Adipose tissue (tissue), 3 donors: ENCODE measurements at regions not wholly inside any gene's neighbourhood (a gene's known extent, or its start where the extent isn't known, plus 50 kb on each side); places are given as distances from the start of the nearest gene placed in this dataset.

ENCODE experiments used
- H3K27ac ChIP-seq: one replicate; pipeline ENCODE4 v1.5.1; 2013; ENCODE audit warnings: low read depth, low read length
- WGBS, 3 donors: extraction: QIAGEN DNeasy Blood & Tissue Kit; methylation state at CpG; one replicate each; pipeline ENCODE4 v1.1.7; 2013; 5-methylcytosine and 5-hydroxymethylcytosine counted together
- donor health status: healthy with polysubstance abuse.
- donor health status: Bipolar disorder and iron deficiency.
- donor health status: healthy.

DNA sequence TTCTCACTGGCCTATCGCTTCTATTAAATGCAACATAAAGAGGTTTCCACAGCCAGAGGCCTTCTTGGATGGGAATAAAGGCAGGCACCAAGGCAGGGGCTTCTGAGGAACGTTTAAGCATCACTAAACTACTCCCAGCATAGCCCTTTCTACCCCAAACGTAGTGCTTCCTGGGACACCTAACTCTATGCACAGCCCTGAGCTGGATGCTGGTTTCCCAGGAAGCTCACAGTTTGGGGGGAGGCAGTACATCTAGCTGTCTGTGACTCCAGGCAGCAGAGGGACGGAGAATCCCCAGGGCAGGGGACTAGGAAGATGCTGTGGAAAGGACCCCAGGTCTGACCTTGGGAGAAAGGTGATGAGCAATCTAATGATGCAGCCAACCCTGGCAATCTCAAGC lies 192.8 kb upstream of the ZMIZ1 start:
- H3K27ac ChIP-seq = no peak overlapping the region
- WGBS, 3 donors = 82 to 85% (median 83%) methylated on average over 4 of the region's 4 CpGs

GRCh38 chr10:78876449-78876848 lies 192.3 kb upstream of the ZMIZ1 start:
- 51 to 79% (median 62%) methylated on average over 4 of the region's 4 CpGs for WGBS, 3 donors
- H3K27ac ChIP-seq = no peak overlapping the region

DNA sequence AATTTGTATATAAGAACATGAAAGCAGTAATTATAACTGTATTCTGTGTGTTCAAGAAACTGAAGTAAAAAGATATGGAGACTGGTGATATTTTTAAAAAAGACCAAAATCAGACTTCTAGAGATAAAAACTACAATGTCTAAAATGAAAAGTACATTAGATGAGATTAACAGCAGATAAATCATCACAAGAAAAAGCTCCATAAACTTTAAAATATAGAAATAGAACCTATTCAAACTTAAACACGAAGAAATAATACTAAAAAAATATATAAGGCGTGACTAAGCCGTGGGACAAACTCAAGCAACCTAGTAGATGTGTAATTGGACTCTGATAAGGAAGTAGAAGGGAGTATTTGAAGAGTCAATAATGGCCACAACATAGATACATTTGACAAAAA lies 189.1 kb upstream of the ZMIZ1 start:
- WGBS, 3 donors = 71 to 91% (median 86%) methylated on average over 3 of the region's 3 CpGs
- no peak overlapping the region for H3K27ac ChIP-seq

- no peak overlapping the region for H3K27ac ChIP-seq
Measured at GRCh38 chr10:78886129-78886528, 182.6 kb upstream of the ZMIZ1 start.

- WGBS, 3 donors = 77 to 95% (median 93%) methylated on average over 7 of the region's 7 CpGs
- no peak overlapping the region for H3K27ac ChIP-seq
Measured at GRCh38 chr10:78889536-78890063, 179.2 kb upstream of the ZMIZ1 start.

DNA sequence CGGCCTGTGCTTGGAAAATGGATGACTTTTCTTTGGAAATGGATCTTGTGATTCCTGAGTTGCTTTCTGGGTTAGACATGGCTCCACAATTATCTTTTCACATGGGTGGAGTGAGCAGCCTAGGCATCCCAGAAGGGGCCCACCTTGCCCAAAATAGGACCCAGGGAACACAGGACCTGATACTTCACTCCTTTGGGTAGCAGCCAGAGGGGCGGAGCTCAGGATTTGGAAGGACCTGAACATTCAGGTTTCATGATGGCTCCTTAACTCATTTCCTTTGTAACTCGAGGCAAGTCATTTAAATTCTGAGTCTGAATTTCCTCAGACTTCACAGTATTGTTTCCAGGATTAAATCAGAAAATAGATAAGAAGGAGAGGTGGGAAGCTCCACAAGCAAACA lies 178.3 kb upstream of the ZMIZ1 start:
- no peak overlapping the region for H3K27ac ChIP-seq
- WGBS, 3 donors = 83 to 91% (median 87%) methylated on average over 3 of the region's 3 CpGs

- 87 to 95% (median 91%) methylated on average over 2 of the region's 2 CpGs for WGBS, 3 donors
- H3K27ac ChIP-seq = no peak overlapping the region
Measured at GRCh38 chr10:78891741-78892140, 177.0 kb upstream of the ZMIZ1 start.

GRCh38 chr10:78892338-78893176 lies 176.2 kb upstream of the ZMIZ1 start:
- no peak overlapping the region for H3K27ac ChIP-seq
- 64 to 79% (median 68%) methylated on average over 7 of the region's 7 CpGs for WGBS, 3 donors

GRCh38 chr10:78893217-78893616 lies 175.5 kb upstream of the ZMIZ1 start:
- no peak overlapping the region for H3K27ac ChIP-seq
- WGBS, 3 donors = 69 to 92% (median 91%) methylated on average over 5 of the region's 5 CpGs

GRCh38 chr10:78894089-78894840 lies 174.5 kb upstream of the ZMIZ1 start:
- no peak overlapping the region for H3K27ac ChIP-seq
- 88 to 93% (median 91%) methylated on average over 12 of the region's 12 CpGs for WGBS, 3 donors

GRCh38 chr10:78894841-78895195 lies 173.9 kb upstream of the ZMIZ1 start:
- 93 to 95% (median 95%) methylated on average over 3 of the region's 3 CpGs for WGBS, 3 donors
- no peak overlapping the region for H3K27ac ChIP-seq

- WGBS, 3 donors = 85 to 98% (median 87%) methylated on average over 7 to 8 of the region's 8 CpGs
- no peak overlapping the region for H3K27ac ChIP-seq
Measured at GRCh38 chr10:78895469-78895868, 173.3 kb upstream of the ZMIZ1 start.

GRCh38 chr10:78896159-78896928 lies 172.4 kb upstream of the ZMIZ1 start:
- WGBS, 3 donors = 77 to 90% (median 86%) methylated on average over 12 of the region's 12 CpGs
- H3K27ac ChIP-seq = no peak overlapping the region

GRCh38 chr10:78898341-78899097 lies 170.2 kb upstream of the ZMIZ1 start:
- WGBS, 3 donors = 90 to 96% (median 95%) methylated on average over 13 of the region's 13 CpGs
- H3K27ac ChIP-seq = no peak overlapping the region

GRCh38 chr10:78899098-78899754 lies 169.5 kb upstream of the ZMIZ1 start:
- 87 to 95% (median 92%) methylated on average over 7 of the region's 7 CpGs for WGBS, 3 donors
- no peak overlapping the region for H3K27ac ChIP-seq

GRCh38 chr10:78899996-78900714 lies 168.6 kb upstream of the ZMIZ1 start:
- H3K27ac ChIP-seq = no peak overlapping the region
- WGBS, 3 donors = 73 to 90% (median 85%) methylated on average over 11 of the region's 11 CpGs

DNA sequence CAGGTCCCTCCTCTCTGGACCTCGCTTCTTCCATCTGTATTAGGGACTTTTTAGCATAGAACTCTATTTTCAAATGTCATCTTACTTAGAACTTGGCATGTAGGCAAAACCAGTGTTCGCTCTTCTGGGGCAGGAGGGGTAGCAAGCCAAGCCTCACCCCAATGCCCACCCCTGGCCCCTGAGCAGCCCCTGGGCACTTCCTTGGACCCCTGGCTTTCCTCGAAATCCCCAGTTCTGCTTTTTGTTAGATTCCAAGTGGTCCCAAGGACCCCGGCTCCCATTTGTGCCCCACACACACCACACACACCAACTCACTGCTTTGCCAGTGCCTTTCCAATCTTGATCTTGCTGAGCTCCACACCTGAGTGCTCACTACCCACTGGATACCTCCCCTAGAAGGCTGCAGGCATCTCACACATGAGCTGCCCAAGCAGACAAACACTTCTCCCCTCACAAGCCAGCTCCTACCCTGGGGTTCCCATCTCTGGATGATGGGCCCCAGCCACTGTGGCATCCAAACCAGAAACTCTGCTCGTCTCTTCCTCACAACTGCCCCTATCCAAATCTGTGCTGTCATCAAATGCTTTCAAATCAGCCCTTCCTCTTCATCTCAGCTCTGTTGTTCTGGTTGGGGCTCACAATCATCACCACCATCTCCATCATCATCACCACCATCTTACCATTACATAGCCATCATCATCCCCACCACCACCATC lies 167.9 kb upstream of the ZMIZ1 start:
- WGBS, 3 donors = 91 to 93% (median 92%) methylated on average over 5 of the region's 5 CpGs
- H3K27ac ChIP-seq = no peak overlapping the region
